H1 (cell line): ENCODE measurements at regions not wholly inside any gene's neighbourhood (a gene's known extent, or its start where the extent isn't known, plus 50 kb on each side); places are given as distances from the start of the nearest gene placed in this dataset.

Experiments used
- CHD1 ChIP-seq: IDR thresholded peaks from 2 replicates; pipeline ENCODE4 v1.6.1; 2012; ENCODE audit warnings: low read depth, low read length, improper control_type of control experiment
- GABPA ChIP-seq: IDR thresholded peaks from 2 replicates; pipeline ENCODE4 v1.6.1; 2011; ENCODE audit warnings: mild to moderate bottlenecking, low read length, moderate library complexity, borderline replicate concordance; ENCODE audit not compliant: insufficient read depth

DNA sequence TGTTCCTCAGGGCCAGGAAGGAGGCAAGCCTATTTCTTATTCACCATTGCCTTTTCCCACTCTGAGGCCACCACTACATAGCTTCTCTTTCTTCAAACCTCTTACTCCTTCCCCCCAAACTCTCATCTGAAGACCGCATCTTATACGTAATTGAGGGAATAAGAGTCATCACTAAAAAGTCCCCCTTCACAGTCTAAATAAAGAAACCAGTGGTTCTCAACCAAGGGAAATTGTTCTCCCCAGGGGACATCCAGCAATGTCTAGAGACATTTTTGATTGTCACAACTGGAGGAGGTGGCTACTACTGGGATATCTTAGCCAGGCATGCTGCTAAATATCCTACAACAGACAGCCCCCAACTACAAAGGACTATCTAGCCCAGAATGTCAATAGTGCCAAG is 327.6 kb upstream of the CNR1 start (continued):
- no peak for TF ChIP-seq GABPA
- no peak for TF ChIP-seq CHD1
